DMS114 treated with DMSO at 0.1 percent for 48 hours (cell line): ENCODE measurements at regions not wholly inside any gene's neighbourhood (a gene's known extent, or its start where the extent isn't known, plus 50 kb on each side); places are given as distances from the start of the nearest gene placed in this dataset.

Experiments used
- DNase-seq: peaks from one replicate; lab custom pipeline; 2025; ENCODE audit not compliant: unreplicated experiment; lab: John Stamatoyannopoulos, UW

DNA sequence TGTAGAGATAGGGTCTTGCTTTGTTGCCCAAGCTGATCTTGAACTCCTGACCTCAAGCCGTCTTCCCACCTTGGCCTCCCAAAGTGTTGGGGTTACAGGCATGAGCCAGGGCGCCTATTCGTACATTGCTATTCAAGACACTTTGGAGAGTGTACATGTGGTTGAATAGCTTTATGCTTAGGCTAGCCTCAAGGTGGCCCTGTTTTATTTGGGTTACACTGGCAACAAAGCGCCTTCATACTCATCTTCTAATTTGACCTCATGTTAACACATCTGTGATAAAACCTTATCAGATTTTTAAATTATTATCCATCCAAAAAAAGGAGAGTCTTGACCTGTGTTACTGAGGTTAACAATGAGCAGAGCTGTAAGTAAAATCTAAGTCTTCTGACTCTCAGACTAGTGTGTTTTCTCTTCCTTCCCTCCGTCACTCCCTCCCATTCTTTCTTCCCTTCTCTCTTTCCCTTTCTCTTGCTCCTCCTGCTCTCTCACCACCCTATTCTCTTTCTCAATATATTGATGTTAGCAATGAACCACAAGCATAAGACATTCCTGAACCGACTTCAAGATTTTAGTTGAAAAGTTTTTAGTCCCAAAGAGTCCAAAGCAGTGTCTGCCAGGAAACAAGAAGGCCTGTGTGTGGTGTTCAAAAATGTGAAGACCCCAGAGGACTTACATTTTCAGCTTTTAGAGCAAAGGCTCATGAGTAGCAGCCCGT is 603.7 kb upstream of the CFAP20DC start:
- no peak for DNase-seq

DNA sequence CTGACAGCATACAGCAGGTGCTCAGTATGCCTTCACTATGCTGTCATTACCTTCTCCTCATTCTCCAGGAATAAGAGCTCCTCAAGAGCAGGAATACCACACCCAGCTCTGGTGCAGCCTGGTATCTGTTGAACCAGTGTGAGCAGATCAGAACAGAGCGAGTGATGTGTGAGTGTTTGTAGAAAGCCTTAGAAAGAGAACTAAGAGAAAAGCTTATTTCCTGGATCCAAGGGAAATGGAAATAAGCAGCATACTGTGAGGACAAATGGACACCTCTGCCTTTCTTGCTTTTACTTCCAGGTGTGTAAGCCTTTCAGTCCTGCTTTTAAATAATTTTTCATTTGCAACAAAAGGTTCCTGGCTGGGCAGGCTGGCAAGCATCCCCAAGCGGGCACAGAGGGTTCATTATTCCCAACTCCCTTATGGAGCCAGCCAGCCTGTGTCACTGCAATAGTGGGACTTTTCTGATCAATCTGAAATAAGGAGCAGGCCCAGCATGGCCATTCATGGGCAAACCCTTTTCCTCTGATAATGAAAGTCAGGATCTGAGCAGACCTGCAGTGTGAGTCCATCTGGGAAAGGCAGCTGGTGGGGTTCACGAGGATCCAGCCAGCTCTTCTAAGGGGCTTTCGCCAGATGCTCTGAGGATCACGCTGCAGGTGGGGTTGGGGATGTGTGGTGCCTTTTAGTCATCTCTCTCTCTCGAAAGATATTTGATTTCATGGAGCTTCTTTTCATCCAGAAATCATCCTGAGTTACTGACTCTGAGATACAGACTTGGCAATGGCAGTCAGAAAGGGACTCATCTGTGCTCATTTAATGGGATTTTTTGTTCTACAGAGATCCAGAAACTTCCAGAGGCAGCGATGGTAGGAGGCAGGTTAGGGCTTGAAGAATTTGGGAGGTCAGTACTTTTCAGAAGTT is 594.9 kb upstream of the CFAP20DC start:
- no peak for DNase-seq

DNA sequence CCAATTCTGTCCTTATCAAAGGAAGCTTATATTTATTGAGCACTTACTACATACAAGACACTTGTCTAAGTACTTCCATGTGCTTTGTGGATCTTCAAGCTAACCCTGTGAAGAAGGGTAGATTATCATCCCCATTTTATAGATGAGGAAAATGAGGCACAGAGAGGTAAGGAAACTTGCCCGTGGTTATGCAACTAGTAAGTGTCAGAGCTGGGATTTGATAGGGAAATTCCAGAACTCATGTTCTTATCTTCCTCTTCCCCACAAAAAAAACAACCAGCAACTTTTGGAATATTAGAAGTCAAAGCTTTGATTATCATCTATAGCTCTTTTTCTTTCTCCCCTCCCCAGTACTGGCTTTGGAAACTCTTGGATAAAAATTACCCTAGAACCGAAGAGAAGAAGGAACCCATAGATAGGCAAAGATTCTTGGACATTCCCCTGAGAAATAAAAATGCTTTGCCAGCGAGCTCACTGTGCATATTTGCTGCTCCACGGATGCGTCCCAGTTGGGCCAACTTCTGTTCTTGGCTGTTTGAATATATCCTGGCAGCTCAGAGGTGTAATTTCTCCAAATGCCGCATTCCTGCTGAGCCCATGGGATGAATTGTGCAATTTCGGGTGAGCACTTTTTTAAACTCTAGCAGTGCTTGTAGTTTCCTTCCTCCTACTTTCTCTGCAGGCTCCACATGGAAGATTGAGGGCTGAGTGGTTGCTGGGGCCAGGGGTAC is 591.5 kb upstream of the CFAP20DC start:
- DNase-seq: no peak

DNA sequence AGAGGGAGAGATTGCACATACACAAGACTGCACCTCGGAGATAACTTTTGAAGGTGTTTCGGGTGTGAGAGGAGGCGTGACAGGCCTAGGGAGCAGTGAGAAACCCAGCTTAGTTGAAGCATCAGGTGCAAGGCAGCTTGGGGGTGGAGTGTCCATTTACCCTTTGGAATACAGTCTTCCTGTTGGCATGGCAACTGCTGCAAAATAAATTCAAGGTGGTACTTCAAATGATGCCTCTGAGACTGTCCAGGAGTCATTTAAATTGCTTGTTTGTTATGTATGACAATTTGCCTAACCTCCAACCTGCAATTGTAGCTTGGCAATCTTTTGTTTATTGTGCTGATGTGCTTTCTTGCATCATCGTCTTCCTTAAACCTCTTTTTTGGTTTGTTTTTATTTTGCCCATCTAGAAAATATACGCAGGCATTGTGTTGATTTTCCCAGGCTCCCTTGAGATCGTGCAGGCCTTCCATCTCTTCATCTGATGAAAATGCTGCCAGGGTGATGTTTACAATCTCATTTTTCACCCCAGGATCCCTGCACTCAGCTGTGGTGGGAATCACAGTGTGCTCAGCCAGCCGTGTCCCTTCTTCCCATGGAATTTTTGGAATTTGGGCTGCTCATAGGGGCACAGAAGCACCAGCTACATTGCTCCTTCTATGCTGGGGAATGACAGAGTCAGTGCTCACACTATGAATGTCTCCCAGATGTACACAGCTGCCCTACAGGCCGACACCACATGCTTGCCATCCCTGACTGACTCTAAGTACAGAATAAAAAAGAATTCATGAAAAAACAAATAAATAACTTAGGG is 583.1 kb upstream of the CFAP20DC start:
- DNase-seq: no peak

DNA sequence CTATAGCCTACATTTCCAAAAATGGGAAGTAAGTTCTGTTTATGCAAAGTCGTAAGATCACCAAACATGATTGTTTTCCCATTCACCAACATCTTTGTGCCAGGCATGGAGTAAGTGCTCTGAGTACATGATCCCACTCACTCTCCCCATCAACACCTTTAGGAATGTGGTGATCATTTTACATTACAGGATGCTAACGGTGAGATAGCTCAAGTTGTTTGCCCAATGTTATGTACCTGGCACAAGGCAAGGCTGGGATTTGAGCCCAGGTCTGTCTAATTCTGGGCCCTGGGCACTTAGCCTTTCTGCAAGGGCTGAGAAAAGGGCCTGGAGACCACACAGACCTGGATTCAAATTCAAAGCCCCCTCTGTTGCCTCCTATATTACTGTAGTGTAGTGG is 581.7 kb upstream of the CFAP20DC start:
- no peak for DNase-seq

DNA sequence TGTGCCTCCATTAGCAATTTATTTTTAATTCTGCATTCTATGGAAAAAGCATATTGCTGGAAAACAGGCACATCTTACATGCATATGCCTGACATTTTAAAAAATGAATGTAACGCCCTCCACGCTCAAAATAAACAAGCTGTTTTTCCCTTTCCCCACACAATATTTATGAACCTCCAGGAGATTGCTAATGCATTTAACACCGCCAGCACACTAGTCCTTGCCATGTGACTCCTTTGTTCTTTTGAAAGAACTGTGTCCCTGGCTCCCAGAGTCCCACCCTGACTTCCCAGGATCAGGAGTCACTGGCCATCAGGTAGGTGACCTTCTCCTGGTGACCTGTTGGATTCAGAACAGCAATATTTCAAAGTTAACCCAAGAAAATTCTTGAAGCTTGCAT is 571.2 kb upstream of the CFAP20DC start:
- no peak for DNase-seq

DNA sequence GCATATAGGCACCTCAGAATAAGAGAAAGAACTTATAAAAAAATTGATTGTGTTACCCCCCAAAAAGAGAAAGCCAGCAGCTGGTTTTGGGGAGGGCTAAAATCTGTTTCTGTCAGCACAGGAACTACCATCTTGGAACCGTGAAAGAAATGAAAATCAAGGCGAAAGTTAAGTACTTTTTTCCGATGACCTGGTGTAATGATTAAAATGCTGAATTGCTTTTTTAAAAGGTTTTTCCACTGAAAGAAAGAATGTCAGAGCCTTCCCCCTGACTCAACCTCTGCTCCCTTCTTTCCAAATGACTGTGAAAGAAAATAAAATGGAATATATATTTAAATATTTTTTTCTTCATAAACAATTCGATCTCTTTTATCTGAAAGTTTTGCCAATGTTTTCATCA is 570.5 kb upstream of the CFAP20DC start:
- DNase-seq: no peak

DNA sequence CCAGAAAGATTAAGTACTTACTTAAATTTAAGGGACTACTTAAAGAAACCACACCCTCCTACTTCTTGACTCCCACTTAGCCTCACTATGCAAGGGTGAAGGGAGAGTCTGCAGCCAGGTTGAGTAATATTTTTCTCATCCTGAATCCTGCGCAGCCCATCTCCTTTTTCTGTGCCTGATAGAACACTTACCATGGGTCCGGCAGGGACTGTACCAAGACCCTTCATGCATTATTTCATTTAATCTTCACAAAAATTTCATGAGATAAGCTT is 562.6 kb upstream of the CFAP20DC start:
- no peak for DNase-seq

DNA sequence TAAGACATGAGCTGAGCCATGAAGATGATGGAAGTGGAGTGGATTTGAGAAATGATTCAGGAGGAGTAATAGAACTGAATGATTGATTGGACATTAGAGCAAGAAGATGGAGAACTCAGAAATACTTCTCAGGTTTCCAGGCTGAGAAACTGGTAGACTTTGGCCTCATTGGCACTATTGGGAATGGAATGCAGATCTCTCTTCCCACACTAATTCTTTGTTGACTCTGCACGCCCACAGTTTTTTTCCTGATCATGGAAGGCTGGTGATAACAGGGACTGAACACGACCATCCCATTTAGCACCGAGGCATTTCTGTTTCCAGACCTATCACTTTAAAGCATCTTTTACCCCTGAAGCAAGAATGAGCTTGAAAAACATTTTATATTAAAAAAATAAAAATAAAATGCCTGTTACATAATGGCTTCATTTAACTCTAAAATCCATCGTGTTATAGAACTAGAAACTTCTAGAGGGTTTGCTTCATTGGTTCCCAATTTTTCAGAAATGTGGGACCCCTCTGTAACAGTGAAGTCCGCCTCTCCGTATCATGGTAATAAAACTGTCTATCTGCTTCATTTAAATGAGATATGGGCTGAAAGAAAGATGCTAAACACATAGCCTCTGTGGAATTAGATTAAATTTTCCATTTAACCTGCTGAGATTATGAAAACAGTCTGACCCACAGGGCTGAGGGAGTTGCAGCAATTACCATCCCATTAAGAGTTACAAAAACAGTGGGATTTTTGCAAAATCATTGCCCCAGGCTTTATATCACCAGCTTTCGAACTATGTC is 562.0 kb upstream of the CFAP20DC start:
- DNase-seq: no peak

DNA sequence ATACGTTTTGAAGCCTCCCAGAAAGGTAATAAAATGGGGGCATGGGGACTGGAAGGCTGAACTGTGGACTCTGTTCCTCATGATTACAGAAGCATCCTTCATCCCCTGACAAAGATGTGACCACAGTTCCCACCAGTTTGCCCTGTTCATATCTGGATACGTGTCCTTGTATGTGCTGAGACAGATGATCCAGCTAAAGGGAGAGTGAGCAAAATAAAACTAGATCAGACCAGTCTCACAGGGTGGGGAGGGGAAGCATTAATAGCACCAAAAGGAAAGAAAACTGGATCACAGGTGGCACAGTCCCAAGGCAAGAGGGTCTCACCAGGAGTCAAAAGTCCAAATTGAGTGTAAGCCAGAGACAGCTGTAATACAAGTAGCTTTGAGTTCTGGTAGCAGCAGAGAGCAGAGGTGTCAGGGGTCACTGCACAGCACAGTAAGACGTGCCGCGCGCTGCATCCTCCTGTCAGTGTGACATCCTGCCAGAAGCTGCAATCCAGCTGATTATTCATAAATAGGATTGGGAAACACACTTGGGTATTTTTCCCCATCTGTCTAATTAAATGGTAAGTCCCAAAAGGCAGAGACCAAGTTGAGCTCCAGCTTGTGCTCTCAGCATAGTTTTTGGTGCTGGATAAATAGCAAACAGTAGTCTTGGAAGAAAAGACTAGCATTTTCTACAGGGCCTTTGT is 560.0 kb upstream of the CFAP20DC start:
- DNase-seq: no peak

DNA sequence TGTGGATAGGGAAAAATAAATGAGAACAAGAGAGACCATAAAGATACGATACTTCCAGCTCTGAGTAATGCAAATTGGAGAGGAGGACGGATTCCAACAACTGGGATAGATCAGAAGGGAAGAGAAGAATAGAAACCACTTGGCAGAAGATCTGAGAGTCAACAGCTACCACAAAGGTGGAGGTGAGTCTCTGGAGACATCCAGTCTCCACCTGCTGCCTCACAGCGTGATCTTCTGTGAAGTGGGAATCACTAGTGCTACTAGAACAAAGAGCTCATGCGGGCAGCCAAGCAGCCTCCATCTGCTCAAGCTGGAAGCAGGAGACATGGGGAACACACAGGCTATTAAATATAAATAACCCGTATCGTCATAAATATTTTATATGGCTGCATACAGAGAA is 558.5 kb upstream of the CFAP20DC start:
- no peak for DNase-seq

DNA sequence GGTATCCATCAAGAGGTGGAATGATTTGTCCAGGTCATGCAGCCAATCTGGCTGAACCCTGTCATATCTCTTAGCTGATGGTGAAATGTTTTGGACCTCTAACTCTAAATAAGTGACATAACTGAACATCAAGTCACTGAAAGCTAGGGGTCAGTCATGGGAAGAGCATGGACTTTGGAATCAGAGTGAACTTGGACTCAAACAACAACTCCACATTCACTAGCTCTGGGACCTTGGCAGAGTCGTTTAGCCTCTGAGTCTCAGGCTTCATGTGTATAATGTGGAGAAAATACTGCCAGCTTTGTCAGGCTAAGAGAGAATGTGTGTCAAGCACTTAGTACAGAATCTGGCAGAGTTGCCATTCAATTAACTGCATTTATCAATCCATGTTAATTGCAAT is 557.8 kb upstream of the CFAP20DC start:
- DNase-seq: no peak

DNA sequence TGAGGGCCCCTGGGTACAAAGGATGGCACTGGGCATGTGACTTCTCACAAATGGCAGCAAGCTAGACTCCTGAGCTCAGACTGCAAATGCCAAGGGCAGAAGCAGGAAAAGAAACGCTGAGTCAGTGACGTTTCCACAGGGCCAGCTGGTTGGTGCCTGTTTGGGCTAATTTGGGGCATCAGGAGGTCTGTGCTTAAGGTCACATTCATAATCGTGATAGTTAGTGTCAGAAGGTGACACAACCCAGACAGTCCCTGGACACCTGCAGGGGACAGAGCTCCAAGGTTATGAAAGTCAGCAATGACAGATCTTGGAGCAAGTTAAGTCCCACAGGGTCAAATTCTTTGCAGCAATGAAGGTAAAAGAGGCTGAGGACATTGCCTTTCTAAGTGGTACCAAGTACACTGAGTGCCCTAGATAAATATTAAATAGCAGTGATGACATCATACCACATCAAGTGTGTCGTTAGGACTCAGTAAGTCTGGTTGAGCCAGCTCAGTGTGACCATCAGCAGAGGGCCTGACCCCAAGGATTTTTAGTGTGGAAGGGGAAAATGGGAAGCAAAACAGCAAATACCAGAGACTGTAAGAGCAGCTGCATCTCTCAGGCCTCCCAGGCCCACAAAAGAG is 556.9 kb upstream of the CFAP20DC start:
- DNase-seq: no peak

DNA sequence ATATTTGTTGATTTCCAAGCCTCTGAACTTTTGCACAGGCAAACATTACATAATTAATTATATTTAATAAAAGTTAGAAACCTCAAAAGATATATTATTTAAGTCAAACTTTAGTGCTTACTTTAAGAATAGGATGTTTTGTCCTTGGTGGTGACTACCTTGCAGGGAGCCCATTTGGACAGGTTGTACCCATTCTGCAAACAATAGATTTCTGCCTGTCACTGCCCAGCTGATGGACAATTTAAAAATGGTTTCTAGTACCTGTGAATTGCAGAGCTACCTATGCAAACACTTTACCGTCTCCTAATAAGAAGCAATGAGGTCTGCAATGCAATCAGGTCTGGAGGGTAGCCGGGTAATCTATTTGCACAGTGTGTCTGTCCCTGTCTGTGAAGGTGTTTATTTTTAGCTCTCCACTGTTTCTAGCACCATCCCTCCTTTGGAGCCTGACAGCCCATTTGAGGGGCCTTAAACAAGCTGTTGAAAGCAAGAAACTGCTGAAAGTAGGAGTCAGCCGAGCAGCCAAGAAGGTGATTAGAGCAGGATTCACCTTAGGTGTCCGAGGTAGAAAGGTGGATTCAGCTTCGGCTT is 556.2 kb upstream of the CFAP20DC start:
- no peak for DNase-seq

DNA sequence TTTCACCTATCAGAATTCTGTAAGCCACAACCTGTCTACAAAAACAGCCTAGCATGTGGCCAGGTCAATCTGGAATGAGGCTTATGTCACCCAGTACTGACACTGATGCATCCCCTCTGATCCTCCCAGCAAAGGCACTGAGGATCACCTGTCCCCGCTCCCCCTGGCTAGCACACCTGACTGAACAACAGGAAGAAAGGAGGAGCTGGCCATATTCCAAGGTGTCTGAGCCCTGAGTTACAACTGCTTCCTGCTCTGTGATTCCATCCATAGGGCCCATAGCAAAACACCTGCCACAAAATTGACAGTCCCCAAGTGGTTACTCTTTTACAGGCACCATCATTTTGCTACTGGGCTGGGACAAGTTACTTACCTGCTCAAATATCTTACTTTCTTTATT is 555.5 kb upstream of the CFAP20DC start:
- DNase-seq: no peak

DNA sequence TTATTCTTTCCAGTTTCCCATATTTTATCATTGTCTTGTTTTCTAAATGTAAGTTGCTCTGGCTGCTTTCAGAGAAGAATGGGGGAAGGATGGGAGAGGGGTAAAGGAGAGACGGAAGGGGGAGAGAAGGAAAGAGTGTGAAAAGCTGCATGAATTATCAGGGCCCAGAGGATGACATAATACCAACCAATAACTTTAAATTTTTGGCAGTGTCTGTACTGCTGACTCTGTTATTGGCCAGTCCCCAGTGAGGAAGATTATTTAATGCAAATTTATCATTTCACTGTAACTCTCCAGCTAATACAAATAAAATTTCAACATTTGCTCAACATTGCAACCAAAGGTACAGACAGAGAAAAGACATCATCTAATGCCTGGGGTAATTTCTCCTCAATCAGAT is 551.7 kb upstream of the CFAP20DC start:
- DNase-seq: no peak

DNA sequence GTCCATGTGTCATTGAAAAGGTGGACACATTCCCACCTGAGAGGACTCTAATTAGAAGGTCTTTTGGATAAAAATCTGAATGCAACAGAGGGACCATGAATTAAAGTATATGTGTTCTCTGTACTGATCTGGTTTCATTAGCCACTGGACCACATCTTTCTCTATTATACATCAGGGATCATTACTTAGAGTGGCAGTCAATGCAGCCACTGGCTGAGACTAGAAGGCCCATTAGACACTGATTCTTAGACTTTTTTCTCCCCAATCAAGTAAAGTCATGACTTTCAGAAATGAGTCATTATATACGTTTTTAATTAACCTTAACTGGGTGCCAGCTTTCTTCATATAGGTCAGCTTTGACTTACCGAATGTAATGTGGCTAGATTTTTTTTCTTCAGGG is 550.8 kb upstream of the CFAP20DC start:
- no peak for DNase-seq

DNA sequence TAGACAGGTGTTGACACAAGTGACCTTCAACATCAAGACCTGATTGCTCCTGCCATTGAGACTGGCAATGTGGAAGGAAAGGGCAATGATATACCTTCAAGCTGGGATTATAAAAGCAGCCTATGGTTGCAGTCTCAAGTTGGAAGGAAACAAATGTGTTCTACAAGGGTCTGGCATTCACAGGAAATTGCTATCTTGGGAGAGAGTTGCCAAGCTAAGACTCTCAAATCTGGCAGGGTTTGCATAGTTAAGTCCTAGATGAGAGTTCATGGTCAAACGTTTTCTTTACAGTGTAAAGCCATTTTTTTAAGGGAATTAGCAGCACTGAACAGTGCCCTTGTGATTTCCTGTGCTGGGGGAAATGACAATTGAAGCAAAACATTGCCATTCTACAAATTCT is 546.9 kb upstream of the CFAP20DC start:
- DNase-seq: no peak

DNA sequence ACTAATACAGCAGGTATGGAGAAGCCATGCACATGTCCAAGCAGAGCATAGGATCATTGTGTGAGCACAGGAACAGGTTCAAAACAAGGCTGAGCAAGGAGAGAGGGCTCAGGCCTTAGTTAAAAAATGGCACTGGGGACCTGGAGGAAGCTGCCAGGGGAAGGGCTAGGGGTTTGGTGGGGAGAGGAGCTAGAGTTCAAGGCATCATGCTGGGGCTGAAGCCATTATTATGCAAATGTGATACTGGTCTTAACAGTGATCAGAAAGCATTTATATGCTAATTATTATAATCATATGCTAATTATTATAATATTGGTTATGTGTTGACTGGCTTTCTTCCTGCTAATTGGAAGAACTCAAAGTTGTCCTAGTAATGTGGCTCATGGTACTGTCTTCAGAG is 546.0 kb upstream of the CFAP20DC start:
- DNase-seq: no peak
